Left ventricle myocardium inferior (tissue), 1 donor: ENCODE measurements at regions not wholly inside any gene's neighbourhood (a gene's known extent, or its start where the extent isn't known, plus 50 kb on each side); places are given as distances from the start of the nearest gene placed in this dataset.

Experiments
- DNase-seq: peaks from one replicate; pipeline ENCODE4 v3.0.0-alpha.2; 2020
- H3K27ac ChIP-seq: fragments of 200-600 bp; replicated peaks from 2 replicates; pipeline ENCODE4 v1.8.0; 2021
- H3K27me3 ChIP-seq: fragments of 200-600 bp; 2 replicates; pipeline ENCODE4 v1.8.0; 2021; ENCODE audit warnings: low read depth
- H3K36me3 ChIP-seq: fragments of 200-600 bp; 2 replicates; pipeline ENCODE4 v1.8.0; 2021
- H3K4me1 ChIP-seq: fragments of 200-600 bp; 2 replicates; pipeline ENCODE4 v1.8.0; 2021
- H3K4me3 ChIP-seq: fragments of 200-600 bp; 2 replicates; pipeline ENCODE4 v1.8.0; 2021; ENCODE audit warnings: mild to moderate bottlenecking, moderate library complexity
- H3K9me3 ChIP-seq: fragments of 200-600 bp; replicated peaks from 2 replicates; pipeline ENCODE4 v1.8.0; 2021
- CTCF ChIP-seq: fragments of 200-600 bp; IDR thresholded peaks from 2 replicates; pipeline ENCODE4 v1.8.0; 2021; ENCODE audit warnings: antibody characterized with exemption, mild to moderate bottlenecking, borderline replicate concordance
- intact Hi-C: fragments of 100-400 bp; cut with micrococcal nuclease; formaldehyde crosslinking; loops from one replicate; pipeline ENCODE4 v1.11.0; 2022
- donor health status: DM: no; HTN: yes; CAD: no; lungs with severe emphysema.

- no peak for DNase-seq
- Histone ChIP-seq H3K27ac (no peak overlapping the region), H3K4me1 (no peaks in the 10 kb centered on the region), H3K27me3 (no peaks in the 10 kb centered on the region), H3K9me3 (peaks cover 2% of the 10 kb centered on the region), H3K36me3 (no peaks in the 10 kb centered on the region), H3K4me3 (no peak overlapping the region)
- intact Hi-C loops, result no loop called here
- no peak for TF ChIP-seq CTCF
Measured at GRCh38 chr18:71689416-71690160, 854.6 kb downstream of the CBLN2 start.

- H3K27me3 ChIP-seq, result no peaks in the 10 kb centered on the region
- DNase-seq, result no peak
- TF ChIP-seq CTCF, result no peak
- no peaks in the 10 kb centered on the region for H3K36me3 ChIP-seq
- H3K4me3 ChIP-seq, result no peak overlapping the region
- H3K4me1 ChIP-seq, result no peaks in the 10 kb centered on the region
- H3K9me3 ChIP-seq, result peaks cover 35% of the 10 kb centered on the region
- no peak overlapping the region for H3K27ac ChIP-seq
- intact Hi-C loops, result no loop called here
Measured at GRCh38 chr18:71682591-71682990, 861.6 kb downstream of the CBLN2 start.

GRCh38 chr18:71678144-71678543 lies 866.0 kb downstream of the CBLN2 start:
- peaks cover 23% of the 10 kb centered on the region for H3K9me3 ChIP-seq
- intact Hi-C loops, result no loop called here
- H3K36me3 ChIP-seq, result no peaks in the 10 kb centered on the region
- no peaks in the 10 kb centered on the region for H3K27me3 ChIP-seq
- TF ChIP-seq CTCF, result no peak
- no peak for DNase-seq
- no peaks in the 10 kb centered on the region for H3K4me1 ChIP-seq
- H3K27ac ChIP-seq, result no peak overlapping the region
- no peak overlapping the region for H3K4me3 ChIP-seq

- H3K9me3 ChIP-seq, result peaks cover 5% of the 10 kb centered on the region
- no peak for TF ChIP-seq CTCF
- H3K36me3 ChIP-seq, result no peaks in the 10 kb centered on the region
- no peak for DNase-seq
- no peaks in the 10 kb centered on the region for H3K4me1 ChIP-seq
- no peaks in the 10 kb centered on the region for H3K27me3 ChIP-seq
- intact Hi-C loops, result no loop called here
- H3K4me3 ChIP-seq, result no peak overlapping the region
- no peak overlapping the region for H3K27ac ChIP-seq
Measured at GRCh38 chr18:71673954-71674353, 870.2 kb downstream of the CBLN2 start.

GRCh38 chr18:71673498-71673897 lies 870.6 kb downstream of the CBLN2 start:
- no peak overlapping the region for H3K4me3 ChIP-seq
- H3K27ac ChIP-seq, result no peak overlapping the region
- H3K36me3 ChIP-seq, result no peaks in the 10 kb centered on the region
- intact Hi-C loops, result no loop called here
- no peaks in the 10 kb centered on the region for H3K4me1 ChIP-seq
- no peaks in the 10 kb centered on the region for H3K27me3 ChIP-seq
- DNase-seq, result no peak
- TF ChIP-seq CTCF, result no peak
- peaks cover 5% of the 10 kb centered on the region for H3K9me3 ChIP-seq
